T-cell (primary cell): ENCODE measurements at regions not wholly inside any gene's neighbourhood (a gene's known extent, or its start where the extent isn't known, plus 50 kb on each side); places are given as distances from the start of the nearest gene placed in this dataset.
"Not testable (repeated sequence)": the region's sequence is repeated elsewhere in the genome, so short reads cannot be mapped to it uniquely, and the experiment has no call there.

Experiments
- ATAC-seq, 4 experiments: fragments of 200-7000 bp in 3 of 4; fragments of 150-1000 bp in 1 of 4; cut with Tn5 transposase; replicated peaks in 1 of 4; 1 replicate in 3 of 4; 2 replicates in 1 of 4; pipeline ENCODE4 v1.10.0; 2021; ENCODE audit warnings: moderate library complexity in 3 of 4, mild to moderate bottlenecking in 2 of 4, moderate number of reproducible peaks in 1 of 4
- CTCF ChIA-PET, 2 donors: fragments of 300-600 bp; sonication (Branson Sonifier 250); formaldehyde crosslinking; loops; one replicate each; lab custom pipeline; 2022; ENCODE audit warnings: antibody characterized with exemption in 2 of 2; lab: Charles Lee
- POLR2A ChIA-PET, 2 donors: fragments of 300-600 bp; sonication (Branson Sonifier 250); formaldehyde crosslinking; loops; one replicate each; lab custom pipeline; 2022; ENCODE audit warnings: antibody characterized with exemption in 2 of 2; lab: Charles Lee
- DNase-seq, 35 experiments: peaks; one replicate each; pipeline versions ENCODE4 v3.0.0 to v3.0.0-alpha.2; 2013 to 2023
- H3K27ac ChIP-seq: one replicate; pipeline ENCODE4 v1.5.1; 2013; ENCODE audit warnings: low read length
- H3K27me3 ChIP-seq, 2 experiments: replicated peaks in 1 of 2; 1 replicate in 1 of 2; 2 replicates in 1 of 2; pipeline versions ENCODE4 v1.6.1 to v1.7.0; 2013; ENCODE audit warnings: low read length in 1 of 2, mixed read lengths in 1 of 2; ENCODE audit not compliant: control insufficient read depth in 2 of 2, insufficient read depth in 2 of 2; ENCODE audit errors: extremely low read depth in 1 of 2
- H3K36me3 ChIP-seq, 2 donors: 1 replicate in 1 of 2; 2 replicates in 1 of 2; pipeline versions ENCODE4 v1.6.1 to v1.7.0; 2013; ENCODE audit warnings: low read length in 1 of 2; ENCODE audit not compliant: control insufficient read depth in 2 of 2, insufficient read depth in 1 of 2; ENCODE audit errors: extremely low read depth in 1 of 2
- H3K4me1 ChIP-seq, 2 experiments: 1 replicate in 1 of 2; 2 replicates in 1 of 2; pipeline versions ENCODE4 v1.6.1 to v1.7.0; 2013; ENCODE audit warnings: low read length in 2 of 2, mixed read lengths in 1 of 2; ENCODE audit not compliant: insufficient read depth in 2 of 2, control insufficient read depth in 1 of 2; ENCODE audit errors: extremely low read depth in 1 of 2
- H3K4me3 ChIP-seq, 2 donors: 1 replicate in 1 of 2; 2 replicates in 1 of 2; pipeline versions ENCODE4 v1.5.1 to v1.7.0; 2013; ENCODE audit warnings: mild to moderate bottlenecking in 2 of 2, low read length in 1 of 2, moderate library complexity in 1 of 2; ENCODE audit not compliant: control insufficient read depth in 1 of 2; ENCODE audit errors: extremely low read depth in 1 of 2
- H3K9me3 ChIP-seq: 2 replicates; pipeline ENCODE4 v1.7.0; 2013
- H3K27ac Mint-ChIP-seq, 2 donors: one replicate each; pipeline ENCODE4 v1.8.0; 2020 to 2021; ENCODE audit warnings: mild to moderate bottlenecking in 2 of 2, mixed read lengths in 2 of 2
- H3K27me3 Mint-ChIP-seq, 2 donors: one replicate each; pipeline ENCODE4 v1.8.0; 2021 to 2022; ENCODE audit warnings: mixed read lengths in 2 of 2
- H3K36me3 Mint-ChIP-seq: one replicate; pipeline ENCODE4 v1.8.0; 2021; ENCODE audit warnings: mixed read lengths
- H3K4me1 Mint-ChIP-seq, 3 donors: one replicate each; pipeline ENCODE4 v1.8.0; 2020 to 2022; ENCODE audit warnings: mixed read lengths in 3 of 3, mild to moderate bottlenecking in 1 of 3
- H3K4me3 Mint-ChIP-seq, 3 donors: one replicate each; pipeline ENCODE4 v1.8.0; 2020 to 2022; ENCODE audit warnings: mild to moderate bottlenecking in 3 of 3, mixed read lengths in 3 of 3, moderate library complexity in 3 of 3
- H3K9me3 Mint-ChIP-seq, 3 donors: one replicate each; pipeline ENCODE4 v1.8.0; 2020 to 2022; ENCODE audit warnings: mixed read lengths in 3 of 3
- WGBS: methylation state at CpG from one replicate; pipeline ENCODE4 v1.1.5; 2013; ENCODE audit warnings: missing lambda C conversion rate; ENCODE audit not compliant: insufficient coverage; 5-methylcytosine and 5-hydroxymethylcytosine counted together

DNA sequence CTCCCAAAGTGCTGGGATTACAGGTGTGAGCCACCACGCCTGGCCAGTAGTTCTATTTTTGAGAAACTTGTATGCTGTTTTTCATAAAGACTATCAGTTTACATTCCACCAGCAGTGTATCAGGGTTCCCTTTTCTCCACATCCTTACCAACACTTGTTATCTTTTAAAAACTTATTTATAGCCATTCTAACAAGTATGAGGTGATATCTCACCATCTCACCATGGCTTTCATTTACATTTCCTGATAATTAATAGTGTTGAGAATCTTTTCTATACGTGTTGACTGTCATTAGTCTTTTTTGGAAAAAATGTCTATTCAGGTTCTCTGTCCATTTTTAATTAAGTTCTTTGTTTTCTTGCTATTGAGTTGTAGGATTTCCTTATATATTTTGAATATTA is 416.1 kb downstream of the NEBL start:
- Histone ChIP-seq H3K27ac (no peak overlapping the region), H3K27me3 (no peaks in the 10 kb centered on the region), H3K36me3 (no peaks in the 10 kb centered on the region), H3K4me3 (no peak overlapping the region), H3K9me3 (no peaks in the 10 kb centered on the region), H3K4me1 (no peaks in the 10 kb centered on the region)
- ATAC-seq (no peak), DNase-seq (no peak)
- Mint-ChIP-seq H3K4me1 (no peaks in the 10 kb centered on the region), H3K27me3 (no peaks in the 10 kb centered on the region), H3K27ac (no peak overlapping the region), H3K36me3 (no peaks in the 10 kb centered on the region), H3K4me3 (no peak overlapping the region), H3K9me3 (peaks cover 6 to 17% (median 10%) of the 10 kb centered on the region in 3 donors)
- ChIA-PET POLR2A (no interaction called here), CTCF (no interaction called here)
- no CpG with 5 or more reads among the region's 2 CpGs for WGBS

DNA sequence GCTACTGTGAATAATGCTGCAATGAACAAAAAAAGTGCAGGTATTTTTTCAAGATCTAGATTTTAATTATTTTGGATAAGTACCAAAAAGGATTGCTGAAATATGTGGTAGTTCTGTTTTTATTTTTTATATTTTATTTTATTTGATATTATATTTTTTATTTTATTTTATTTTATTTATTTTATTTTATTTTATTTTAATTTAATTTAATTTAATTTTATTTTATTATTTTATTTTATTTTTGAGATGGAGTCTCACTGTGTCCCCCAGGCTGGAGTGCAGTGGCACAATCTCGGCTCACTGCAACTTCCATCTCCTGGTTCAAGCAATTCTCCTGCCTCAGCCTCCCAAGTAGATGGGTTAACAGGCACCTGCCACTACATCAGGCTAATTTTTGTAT is 416.5 kb downstream of the NEBL start:
- H3K27me3 Mint-ChIP-seq, H3K4me1 Mint-ChIP-seq, POLR2A ChIA-PET, H3K36me3 ChIP-seq, H3K4me3 Mint-ChIP-seq, DNase-seq, H3K9me3 ChIP-seq, H3K27ac ChIP-seq, H3K4me1 ChIP-seq, H3K36me3 Mint-ChIP-seq, H3K27me3 ChIP-seq, H3K4me3 ChIP-seq, CTCF ChIA-PET, ATAC-seq, H3K27ac Mint-ChIP-seq: not testable (repeated sequence)
- peaks cover 6 to 17% (median 10%) of the 10 kb centered on the region in 3 donors for H3K9me3 Mint-ChIP-seq
- no CpG with 5 or more reads among the region's 1 CpG for WGBS

DNA sequence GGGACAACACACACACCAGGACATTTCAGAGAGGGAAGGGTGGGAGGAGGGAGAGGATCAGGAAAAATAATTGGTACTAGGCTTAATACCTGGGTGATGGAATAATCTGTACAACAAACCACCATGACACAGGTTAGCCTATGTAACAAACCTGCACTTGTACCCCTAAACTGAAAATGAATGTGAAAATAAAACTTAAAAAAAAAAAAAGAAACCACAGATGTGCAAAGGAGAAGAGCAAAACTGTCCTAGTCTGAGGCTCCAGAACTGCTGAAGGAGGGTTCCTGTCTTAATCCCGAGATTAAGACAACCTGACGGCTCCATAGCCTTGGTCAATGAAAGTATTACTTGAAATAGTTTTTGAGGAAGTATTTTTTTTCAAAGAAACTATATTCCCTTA is 423.0 kb downstream of the NEBL start:
- no CpG with 5 or more reads among the region's 2 CpGs for WGBS
- no peak for ATAC-seq

DNA sequence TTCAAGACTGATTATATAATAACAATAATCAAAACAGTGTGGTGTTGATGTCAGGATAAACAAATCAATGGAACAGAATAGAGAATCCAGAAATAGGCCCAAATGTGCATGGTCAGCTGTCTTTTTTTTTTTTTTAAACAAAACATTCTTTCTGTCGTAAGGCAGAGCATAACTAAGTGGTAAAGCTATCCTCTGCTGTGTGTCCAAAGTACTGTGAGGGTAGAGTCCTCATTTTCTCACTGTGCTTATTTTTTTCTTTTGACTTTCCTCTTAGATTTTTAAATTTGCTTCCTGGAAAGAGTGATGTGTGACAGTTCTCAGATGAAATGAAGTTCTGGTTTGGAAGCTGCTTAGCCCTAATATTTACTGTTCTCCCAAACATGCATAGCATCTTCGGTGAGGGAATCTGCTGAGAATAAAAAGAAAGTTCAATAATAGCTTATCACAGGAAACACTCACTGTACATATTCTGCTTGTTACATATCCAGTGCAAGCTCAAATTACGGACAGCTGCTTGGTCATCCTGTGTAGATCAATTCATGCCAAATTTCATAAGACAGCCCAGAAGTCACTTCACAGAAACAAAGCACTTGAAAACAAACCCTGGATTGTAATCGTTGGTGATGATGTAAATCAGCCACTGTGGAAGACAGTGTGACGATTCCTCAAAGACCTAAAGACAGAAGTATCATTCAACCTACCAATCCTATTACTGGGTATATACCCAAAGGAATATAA is 423.9 kb downstream of the NEBL start:
- H3K27me3 ChIP-seq, result no peaks in the 10 kb centered on the region
- H3K4me1 ChIP-seq, result no peaks in the 10 kb centered on the region
- no peak overlapping the region for H3K27ac ChIP-seq
- no peak overlapping the region for H3K27ac Mint-ChIP-seq
- no peak overlapping the region for H3K4me3 Mint-ChIP-seq
- peaks cover 4 to 16% (median 10%) of the 10 kb centered on the region in 3 donors for H3K9me3 Mint-ChIP-seq
- H3K9me3 ChIP-seq, result peaks cover 2% of the 10 kb centered on the region
- no peak for DNase-seq
- no peak overlapping the region for H3K4me3 ChIP-seq
- whole genome bisulfite sequencing, result no CpG with 5 or more reads among the region's 5 CpGs
- H3K36me3 ChIP-seq, result no peaks in the 10 kb centered on the region
- no peaks in the 10 kb centered on the region for H3K36me3 Mint-ChIP-seq
- H3K27me3 Mint-ChIP-seq, result no peaks in the 10 kb centered on the region
- no peaks in the 10 kb centered on the region for H3K4me1 Mint-ChIP-seq
- ChIA-PET POLR2A (no interaction called here), CTCF (interaction anchor here in 1 of 2 donors (0.6 kb wide), 1 partner anchor 41 kb away, joined by 3 read pairs; no protein-coding TSS in a partner anchor)
- no peak for ATAC-seq

More for the DNA sequence above, 423.0 kb downstream of the NEBL start:
- Histone ChIP-seq H3K9me3 (peaks cover 2% of the 10 kb centered on the region), H3K4me3 (no peak overlapping the region), H3K4me1 (no peaks in the 10 kb centered on the region), H3K27me3 (no peaks in the 10 kb centered on the region), H3K27ac (no peak overlapping the region), H3K36me3 (no peaks in the 10 kb centered on the region)
- H3K27ac Mint-ChIP-seq, result no peak overlapping the region
- POLR2A ChIA-PET, result no interaction called here
- no peak for DNase-seq
- no peaks in the 10 kb centered on the region for H3K36me3 Mint-ChIP-seq
- H3K9me3 Mint-ChIP-seq, result peaks cover 4 to 12% (median 7%) of the 10 kb centered on the region in 3 donors
- H3K4me3 Mint-ChIP-seq, result no peak overlapping the region
- CTCF ChIA-PET, result no interaction called here
- no peaks in the 10 kb centered on the region for H3K27me3 Mint-ChIP-seq
- no peaks in the 10 kb centered on the region for H3K4me1 Mint-ChIP-seq

DNA sequence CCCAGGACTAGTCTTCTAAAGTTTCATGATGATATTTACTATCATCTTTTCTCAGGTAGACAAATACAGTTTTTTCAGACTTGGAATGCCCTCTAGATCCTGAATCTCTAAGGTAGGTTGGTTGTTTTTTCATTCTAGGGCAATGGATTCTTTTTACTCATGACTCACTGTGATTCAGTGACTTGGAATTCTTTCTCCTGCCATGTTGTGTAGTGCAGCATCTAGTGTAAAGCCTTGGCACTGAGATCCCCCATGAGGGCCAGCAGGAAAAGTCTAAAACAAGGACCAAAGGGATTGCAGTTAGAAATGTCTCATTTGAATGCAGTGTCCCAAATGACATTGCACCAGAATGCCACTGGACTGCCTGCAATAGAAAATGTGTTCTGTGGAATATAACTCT is 430.4 kb downstream of the NEBL start:
- Histone ChIP-seq H3K4me3 (no peak overlapping the region), H3K4me1 (no peaks in the 10 kb centered on the region), H3K36me3 (no peaks in the 10 kb centered on the region), H3K9me3 (no peaks in the 10 kb centered on the region), H3K27me3 (no peaks in the 10 kb centered on the region), H3K27ac (no peak overlapping the region)
- H3K27ac Mint-ChIP-seq, result no peak overlapping the region
- DNase-seq (no peak), ATAC-seq (no peak)
- no peaks in the 10 kb centered on the region for H3K4me1 Mint-ChIP-seq
- ChIA-PET POLR2A (no interaction called here), CTCF (no interaction called here)
- peaks cover 9 to 24% (median 12%) of the 10 kb centered on the region in 3 donors for H3K9me3 Mint-ChIP-seq
- H3K36me3 Mint-ChIP-seq, result no peaks in the 10 kb centered on the region
- no peak overlapping the region for H3K4me3 Mint-ChIP-seq
- H3K27me3 Mint-ChIP-seq, result no peaks in the 10 kb centered on the region

DNA sequence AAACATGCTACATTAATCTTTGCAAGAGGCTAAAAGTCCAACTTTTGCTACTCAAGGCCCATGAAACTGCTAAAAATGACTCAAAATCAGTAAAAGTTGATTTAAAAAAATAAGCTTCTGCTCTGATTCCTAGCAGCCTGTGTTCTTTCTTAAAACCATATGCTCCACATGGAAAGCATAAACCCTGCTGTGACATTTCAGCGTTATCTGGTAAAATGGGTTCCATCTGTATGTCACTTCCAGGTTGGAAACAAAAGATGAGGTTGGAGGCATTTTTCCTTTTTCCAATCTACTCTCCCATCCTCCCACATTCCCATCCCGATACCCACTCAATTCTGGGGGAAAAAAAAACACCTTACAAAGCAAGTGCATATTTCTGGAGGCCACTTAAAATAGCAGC is 439.5 kb downstream of the NEBL start:
- no peaks in the 10 kb centered on the region for H3K27me3 Mint-ChIP-seq
- H3K4me3 Mint-ChIP-seq, result no peak overlapping the region
- Histone ChIP-seq H3K27ac (no peak overlapping the region), H3K4me3 (no peak overlapping the region), H3K4me1 (no peaks in the 10 kb centered on the region), H3K27me3 (no peaks in the 10 kb centered on the region), H3K36me3 (no peaks in the 10 kb centered on the region), H3K9me3 (no peaks in the 10 kb centered on the region)
- 67% methylated on average over 1 of the region's 2 CpGs for WGBS
- DNase-seq, result no peak
- no peak overlapping the region for H3K27ac Mint-ChIP-seq
- peaks cover 2 to 21% (median 11%) of the 10 kb centered on the region in 3 donors for H3K9me3 Mint-ChIP-seq
- H3K4me1 Mint-ChIP-seq, result no peaks in the 10 kb centered on the region
- CTCF ChIA-PET, result no interaction called here
- no peak for ATAC-seq
- H3K36me3 Mint-ChIP-seq, result no peaks in the 10 kb centered on the region
- POLR2A ChIA-PET, result interaction anchor here in 1 of 2 donors (0.6 kb wide), 1 partner anchor 1688 kb away, joined by 3 read pairs; no protein-coding TSS in a partner anchor
